PFSK-1 (cell line): ENCODE measurements at regions not wholly inside any gene's neighbourhood (a gene's known extent, or its start where the extent isn't known, plus 50 kb on each side); places are given as distances from the start of the nearest gene placed in this dataset.

Experiments used
- FOXP2 ChIP-seq: optimal IDR thresholded peaks from 2 replicates; pipeline ENCODE3; 2011; ENCODE audit warnings: borderline replicate concordance, control low read depth, inconsistent platforms; ENCODE audit not compliant: insufficient read depth; ENCODE audit errors: extremely low read length, extremely low read depth
- POLR2AphosphoS5 ChIP-seq: IDR thresholded peaks from 2 replicates; pipeline ENCODE4 v1.6.1; 2012; ENCODE audit warnings: low read depth, mild to moderate bottlenecking, control low read depth, low read length, moderate library complexity
- REST ChIP-seq, 2 experiments: IDR thresholded peaks; 2 replicates each; pipeline versions ENCODE4 v1.6.1 to v1.8.0; 2011 to 2012; ENCODE audit warnings: low read depth in 2 of 2, low read length in 2 of 2, control low read depth in 1 of 2, inconsistent platforms in 1 of 2, mild to moderate bottlenecking in 1 of 2, moderate library complexity in 1 of 2; ENCODE audit not compliant: insufficient read depth in 1 of 2
- SIN3A ChIP-seq: IDR thresholded peaks from 2 replicates; pipeline ENCODE4 v1.6.1; 2012; ENCODE audit warnings: mild to moderate bottlenecking, low read length, moderate library complexity, borderline replicate concordance; ENCODE audit not compliant: insufficient read depth
- TAF1 ChIP-seq: IDR thresholded peaks from 2 replicates; pipeline ENCODE4 v1.6.1; 2012; ENCODE audit warnings: low read length, control low read depth, borderline replicate concordance; ENCODE audit not compliant: insufficient read depth

- TF ChIP-seq REST (IDR thresholded peaks at IDR 0.05; ENCODE audit: insufficient read depth in 1 of 2, low read depth in 2 of 2, low read length in 2 of 2) (no peak), SIN3A (no peak), TAF1 (no peak), FOXP2 (no peak), POLR2AphosphoS5 (no peak)
Measured at GRCh38 chr2:57497489-57498096, 549.0 kb upstream of the VRK2 start.

- TF ChIP-seq TAF1 (no peak), REST (IDR thresholded peaks at IDR 0.05; ENCODE audit: insufficient read depth in 1 of 2, low read depth in 2 of 2, low read length in 2 of 2) (no peak), POLR2AphosphoS5 (no peak), SIN3A (no peak), FOXP2 (no peak)
Measured at GRCh38 chr2:57504787-57505186, 541.8 kb upstream of the VRK2 start.

GRCh38 chr2:57509189-57509588 lies 537.4 kb upstream of the VRK2 start:
- no peak for TF ChIP-seq FOXP2
- no peak for TF ChIP-seq SIN3A
- TF ChIP-seq POLR2AphosphoS5: no peak
- TF ChIP-seq TAF1: no peak
- no peak for TF ChIP-seq REST (IDR thresholded peaks at IDR 0.05; ENCODE audit: insufficient read depth in 1 of 2, low read depth in 2 of 2, low read length in 2 of 2)

GRCh38 chr2:57510704-57511103 lies 535.9 kb upstream of the VRK2 start:
- TF ChIP-seq TAF1: no peak
- no peak for TF ChIP-seq SIN3A
- TF ChIP-seq POLR2AphosphoS5: no peak
- no peak for TF ChIP-seq REST (IDR thresholded peaks at IDR 0.05; ENCODE audit: insufficient read depth in 1 of 2, low read depth in 2 of 2, low read length in 2 of 2)

GRCh38 chr2:57515366-57515765 lies 531.2 kb upstream of the VRK2 start:
- TF ChIP-seq FOXP2 (no peak), SIN3A (no peak), REST (IDR thresholded peaks at IDR 0.05; ENCODE audit: insufficient read depth in 1 of 2, low read depth in 2 of 2, low read length in 2 of 2) (no peak), TAF1 (no peak), POLR2AphosphoS5 (no peak)
